Bronchial epithelial cell (primary cell): ENCODE measurements at regions not wholly inside any gene's neighbourhood (a gene's known extent, or its start where the extent isn't known, plus 50 kb on each side); places are given as distances from the start of the nearest gene placed in this dataset.
A peak's percentile ranks its signal among the peaks of the same experiment; 100 is the strongest.

Experiments
- DNase-seq: peaks from one replicate; pipeline ENCODE4 v3.0.0-alpha.2; 2010; ENCODE audit warnings: low read depth
- FAIRE-seq: peaks from 2 replicates; lab custom pipeline; 2011; peaks lifted over from hg19 to GRCh38; lab: Jason Lieb, UNC
- H3K27me3 ChIP-seq: 2 replicates; pipeline ENCODE4 v1.5.1; 2011; ENCODE audit warnings: low read length; ENCODE audit not compliant: control insufficient read depth, insufficient read depth
- H3K36me3 ChIP-seq: 2 replicates; pipeline ENCODE4 v1.5.1; 2011; ENCODE audit warnings: low read length; ENCODE audit not compliant: control insufficient read depth, insufficient read depth
- H3K4me3 ChIP-seq: 2 replicates; pipeline ENCODE4 v1.5.1; 2011; ENCODE audit warnings: mild to moderate bottlenecking, low read depth, low read length, control low read depth
- TF ChIP-seq, protein P1 (sequence below): IDR thresholded peaks from 2 replicates; pipeline ENCODE4 v1.5.1; 2011; ENCODE audit warnings: mild to moderate bottlenecking, moderate library complexity, low read length, control low read depth, inconsistent platforms; ENCODE audit not compliant: insufficient read depth, severe bottlenecking

DNA sequence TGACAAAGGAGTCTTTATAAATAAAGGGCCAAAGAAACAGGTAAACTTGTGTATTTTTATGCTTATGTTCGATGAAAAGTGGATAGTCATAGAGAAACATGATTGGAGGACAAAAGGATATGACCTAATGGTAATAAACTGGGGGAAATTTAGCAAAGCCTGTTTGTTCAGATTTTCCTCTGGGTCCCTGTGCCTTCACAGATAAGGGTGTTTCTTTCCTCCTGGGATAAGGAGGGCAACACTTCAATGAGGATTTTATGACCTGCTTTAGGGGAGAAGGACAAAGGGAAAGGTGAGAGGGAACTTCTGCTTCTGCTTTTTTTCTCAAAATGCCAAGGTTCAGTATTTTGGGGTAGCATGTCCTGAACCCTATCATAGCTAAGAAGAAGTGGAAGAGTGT, 531.3 kb upstream of the ALCAM start:
- Histone ChIP-seq H3K4me3 (no peak overlapping the region), H3K27me3 (no peaks in the 10 kb centered on the region), H3K36me3 (no peaks in the 10 kb centered on the region)
- no peak for DNase-seq
- TF ChIP-seq, protein P1, sequence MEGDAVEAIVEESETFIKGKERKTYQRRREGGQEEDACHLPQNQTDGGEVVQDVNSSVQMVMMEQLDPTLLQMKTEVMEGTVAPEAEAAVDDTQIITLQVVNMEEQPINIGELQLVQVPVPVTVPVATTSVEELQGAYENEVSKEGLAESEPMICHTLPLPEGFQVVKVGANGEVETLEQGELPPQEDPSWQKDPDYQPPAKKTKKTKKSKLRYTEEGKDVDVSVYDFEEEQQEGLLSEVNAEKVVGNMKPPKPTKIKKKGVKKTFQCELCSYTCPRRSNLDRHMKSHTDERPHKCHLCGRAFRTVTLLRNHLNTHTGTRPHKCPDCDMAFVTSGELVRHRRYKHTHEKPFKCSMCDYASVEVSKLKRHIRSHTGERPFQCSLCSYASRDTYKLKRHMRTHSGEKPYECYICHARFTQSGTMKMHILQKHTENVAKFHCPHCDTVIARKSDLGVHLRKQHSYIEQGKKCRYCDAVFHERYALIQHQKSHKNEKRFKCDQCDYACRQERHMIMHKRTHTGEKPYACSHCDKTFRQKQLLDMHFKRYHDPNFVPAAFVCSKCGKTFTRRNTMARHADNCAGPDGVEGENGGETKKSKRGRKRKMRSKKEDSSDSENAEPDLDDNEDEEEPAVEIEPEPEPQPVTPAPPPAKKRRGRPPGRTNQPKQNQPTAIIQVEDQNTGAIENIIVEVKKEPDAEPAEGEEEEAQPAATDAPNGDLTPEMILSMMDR, result no peak
- no peak for FAIRE-seq

DNA sequence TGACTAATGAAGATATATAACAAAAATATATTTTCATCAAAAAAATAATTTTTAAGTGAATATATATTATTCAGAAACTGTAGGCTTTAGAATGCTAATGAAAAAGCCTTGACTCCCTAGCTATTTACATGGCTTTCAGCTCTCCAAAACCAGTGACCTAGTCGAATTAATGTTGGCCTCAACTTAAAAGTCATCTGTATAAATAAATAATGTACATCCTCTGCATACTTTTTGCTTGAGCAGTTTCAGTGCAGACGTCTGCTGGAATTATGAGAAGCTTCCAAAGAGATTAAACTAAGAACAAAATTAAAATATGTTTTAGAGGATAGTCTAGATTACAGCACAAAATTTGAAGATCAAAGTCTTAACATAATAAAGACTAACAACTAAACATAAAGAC, 520.4 kb upstream of the ALCAM start:
- FAIRE-seq (no peak), DNase-seq (no peak)
- Histone ChIP-seq H3K36me3 (no peaks in the 10 kb centered on the region), H3K4me3 (no peak overlapping the region), H3K27me3 (no peaks in the 10 kb centered on the region)
- TF ChIP-seq, protein P1, result no peak

DNA sequence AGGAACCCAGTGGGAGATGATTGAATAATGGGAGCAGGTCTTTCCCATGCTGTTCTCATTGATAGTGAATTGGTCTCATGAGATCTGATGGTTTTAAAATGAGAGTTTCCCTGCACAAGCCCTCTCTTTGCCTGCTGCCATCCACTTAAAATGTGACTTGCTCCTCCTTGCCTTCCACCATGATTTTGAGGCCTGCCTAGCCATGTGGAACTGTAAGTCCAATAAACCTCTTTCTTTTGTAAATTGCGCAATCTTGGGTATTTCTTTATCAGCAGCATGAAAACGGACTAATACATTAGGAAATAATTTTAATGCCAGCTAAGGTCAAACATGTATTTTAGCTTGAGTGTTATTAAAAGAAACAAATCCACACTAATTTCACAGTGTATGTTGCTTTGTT, 517.6 kb upstream of the ALCAM start:
- DNase-seq, result no peak
- Histone ChIP-seq H3K4me3 (no peak overlapping the region), H3K36me3 (no peaks in the 10 kb centered on the region), H3K27me3 (no peaks in the 10 kb centered on the region)
- TF ChIP-seq, protein P1, result no peak
- FAIRE-seq, result no peak

DNA sequence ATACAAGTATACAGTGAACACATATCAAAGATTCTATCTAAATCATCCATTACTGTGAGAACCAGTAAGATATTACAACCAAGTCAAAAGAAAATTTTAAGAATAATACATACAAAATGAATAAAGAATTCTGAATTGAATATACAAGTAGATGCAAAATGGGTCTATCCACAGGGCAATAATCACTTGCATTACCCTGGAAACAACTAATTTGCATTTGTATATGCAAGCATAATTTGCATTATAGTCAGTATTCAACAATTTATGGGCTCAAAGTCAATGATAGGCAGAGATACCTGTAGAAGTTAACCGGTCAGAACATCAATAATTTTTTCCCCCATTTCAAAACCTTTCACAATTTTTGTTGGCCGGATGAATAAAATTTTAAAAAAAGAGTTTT, 512.2 kb upstream of the ALCAM start:
- TF ChIP-seq, protein P1, result no peak
- no peak for FAIRE-seq

DNA sequence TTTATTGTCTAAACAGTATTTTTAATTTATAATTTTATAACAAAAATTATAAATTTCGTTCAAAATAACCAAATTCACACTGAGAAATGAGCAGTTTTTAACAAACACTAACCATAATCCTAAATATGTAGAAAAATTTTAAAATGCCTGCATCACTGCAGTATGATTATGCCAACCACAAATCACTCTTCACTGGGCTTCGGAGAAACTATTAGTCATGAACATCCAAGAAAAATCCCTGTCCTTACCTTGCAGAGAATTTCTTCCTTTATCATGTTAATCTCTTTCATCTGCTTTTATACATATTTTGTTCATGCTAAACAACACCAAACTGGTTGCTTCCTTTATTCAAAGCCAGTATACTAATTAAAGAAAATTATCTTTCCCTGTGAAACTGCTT, 511.0 kb upstream of the ALCAM start:
- DNase-seq (peak; percentile 22), FAIRE-seq (no peak)
- TF ChIP-seq, protein P1, result no peak
- no peaks in the 10 kb centered on the region for H3K36me3 ChIP-seq
- H3K27me3 ChIP-seq, result no peaks in the 10 kb centered on the region
- no peak overlapping the region for H3K4me3 ChIP-seq

More for the DNA sequence above, 512.2 kb upstream of the ALCAM start:
- H3K27me3 ChIP-seq, result no peaks in the 10 kb centered on the region
- H3K4me3 ChIP-seq, result no peak overlapping the region
- DNase-seq, result no peak
- H3K36me3 ChIP-seq, result no peaks in the 10 kb centered on the region

DNA sequence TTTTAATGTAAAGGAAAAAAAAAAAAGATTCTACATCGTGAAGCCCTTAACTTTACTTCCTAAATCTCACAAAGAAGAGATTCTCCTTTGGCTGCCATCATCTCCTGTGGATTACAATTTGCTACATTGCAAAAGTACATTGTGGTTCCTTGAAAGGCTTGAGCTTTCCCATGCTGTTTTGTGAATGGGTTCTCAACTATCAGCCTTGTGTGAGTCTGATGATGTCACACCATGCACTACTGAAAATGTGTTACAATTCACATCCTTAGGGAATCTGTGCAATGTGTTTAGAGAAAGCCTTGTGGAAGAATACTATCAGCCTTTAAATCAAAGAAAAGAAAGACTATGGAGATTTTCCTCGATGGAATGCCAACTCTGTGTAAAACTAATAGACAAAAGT, 510.0 kb upstream of the ALCAM start:
- no peak for FAIRE-seq
- H3K4me3 ChIP-seq, result no peak overlapping the region
- DNase-seq, result no peak
- TF ChIP-seq, protein P1, result no peak
- no peaks in the 10 kb centered on the region for H3K36me3 ChIP-seq
- H3K27me3 ChIP-seq, result no peaks in the 10 kb centered on the region
